ENCODE measurements at regions not wholly inside any gene's neighbourhood (a gene's known extent, or its start where the extent isn't known, plus 50 kb on each side); places are given as distances from the start of the nearest gene placed in this dataset.

DNA sequence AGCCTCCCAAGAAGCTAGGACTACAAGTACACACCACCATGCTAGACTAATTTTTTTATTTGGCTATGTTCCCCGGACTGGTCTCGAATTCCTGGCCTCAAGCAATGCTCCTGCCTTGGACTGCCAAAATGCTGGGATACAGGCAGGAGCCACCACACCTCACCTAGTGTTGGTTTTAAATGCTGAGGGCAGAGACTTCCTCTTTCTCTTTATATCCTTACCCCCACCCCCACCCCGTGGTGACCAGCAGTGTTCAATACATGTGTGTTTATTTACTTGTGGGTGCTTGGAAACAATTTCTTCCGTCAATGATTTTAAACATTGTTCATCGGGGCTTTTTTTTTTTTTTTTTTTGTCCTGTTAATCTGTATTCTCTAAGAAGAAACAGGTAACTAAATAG, 158.9 kb downstream of the ZBTB18 start:
- no peaks in the 10 kb centered on the region for H3K36me3 ChIP-seq
- no peaks in the 10 kb centered on the region for H3K27me3 ChIP-seq (ENCODE audit: low read depth)
- no peaks in the 10 kb centered on the region for H3K9me3 ChIP-seq
- no peak overlapping the region for H3K4me3 ChIP-seq
- DNase-seq = no peak
- no peak for ATAC-seq
- intact Hi-C loops (cut with DNase I) = no loop called here
- H3K27ac ChIP-seq = no peak overlapping the region
- TF ChIP-seq, protein P1, sequence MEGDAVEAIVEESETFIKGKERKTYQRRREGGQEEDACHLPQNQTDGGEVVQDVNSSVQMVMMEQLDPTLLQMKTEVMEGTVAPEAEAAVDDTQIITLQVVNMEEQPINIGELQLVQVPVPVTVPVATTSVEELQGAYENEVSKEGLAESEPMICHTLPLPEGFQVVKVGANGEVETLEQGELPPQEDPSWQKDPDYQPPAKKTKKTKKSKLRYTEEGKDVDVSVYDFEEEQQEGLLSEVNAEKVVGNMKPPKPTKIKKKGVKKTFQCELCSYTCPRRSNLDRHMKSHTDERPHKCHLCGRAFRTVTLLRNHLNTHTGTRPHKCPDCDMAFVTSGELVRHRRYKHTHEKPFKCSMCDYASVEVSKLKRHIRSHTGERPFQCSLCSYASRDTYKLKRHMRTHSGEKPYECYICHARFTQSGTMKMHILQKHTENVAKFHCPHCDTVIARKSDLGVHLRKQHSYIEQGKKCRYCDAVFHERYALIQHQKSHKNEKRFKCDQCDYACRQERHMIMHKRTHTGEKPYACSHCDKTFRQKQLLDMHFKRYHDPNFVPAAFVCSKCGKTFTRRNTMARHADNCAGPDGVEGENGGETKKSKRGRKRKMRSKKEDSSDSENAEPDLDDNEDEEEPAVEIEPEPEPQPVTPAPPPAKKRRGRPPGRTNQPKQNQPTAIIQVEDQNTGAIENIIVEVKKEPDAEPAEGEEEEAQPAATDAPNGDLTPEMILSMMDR (IDR thresholded peaks at IDR 0.05) = no peak
- H3K4me1 ChIP-seq = peaks cover 7% of the 10 kb centered on the region

DNA sequence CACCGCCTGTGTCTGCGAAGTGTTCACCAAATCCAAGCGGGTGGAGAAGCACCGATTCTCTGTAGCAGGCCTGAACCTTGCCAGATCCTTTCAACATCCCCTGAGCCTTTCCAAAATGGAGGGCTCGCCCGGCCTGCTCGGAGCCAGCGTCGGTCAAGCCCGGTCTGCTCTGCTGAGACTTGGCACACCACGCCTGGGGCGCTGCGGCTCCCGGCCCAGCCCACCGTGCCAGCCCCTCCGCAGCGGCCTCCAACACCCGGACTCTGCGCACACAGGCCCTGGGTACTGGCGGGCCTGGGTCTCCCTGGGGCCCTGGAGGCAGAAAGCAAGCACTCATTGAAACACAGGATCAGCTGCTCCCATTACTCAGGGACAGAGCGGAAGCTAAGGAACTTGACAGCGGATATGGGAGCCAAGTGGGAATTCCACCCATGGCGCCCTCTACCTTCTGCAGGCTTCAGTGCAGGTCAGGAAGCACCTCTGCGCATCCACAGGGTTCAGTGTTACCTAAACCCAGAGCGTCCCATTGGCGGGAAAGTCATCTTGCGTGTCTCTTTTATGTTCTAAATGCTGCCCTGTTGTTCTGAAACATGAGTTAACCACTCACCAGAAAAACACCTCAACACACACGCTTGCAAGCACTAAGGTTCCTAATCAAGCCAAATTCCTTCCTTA, 159.9 kb downstream of the ZBTB18 start:
- DNase-seq (no peak), ATAC-seq (peak; percentile 31 to 68)

DNA sequence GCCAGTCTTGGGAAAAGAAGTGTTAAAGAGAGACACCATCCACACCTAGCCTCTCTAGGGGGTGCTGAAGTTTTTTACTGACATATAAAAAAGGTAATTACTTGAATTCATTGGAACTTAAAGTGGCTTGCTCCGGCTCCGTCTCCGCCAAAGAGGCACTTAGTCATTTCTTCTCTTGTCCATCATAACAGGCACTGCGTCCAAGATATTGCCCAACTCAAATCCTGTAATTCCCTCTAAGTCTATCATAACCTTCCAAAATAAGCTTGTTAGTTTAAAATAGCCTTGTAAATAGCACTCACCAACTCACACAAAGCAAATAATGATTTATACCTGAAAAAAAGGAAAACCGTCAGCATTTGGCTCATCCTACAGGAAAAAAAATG, 160.5 kb downstream of the ZBTB18 start:
- Histone ChIP-seq H3K27ac (no peak overlapping the region), H3K4me3 (no peak overlapping the region), H3K27me3 (ENCODE audit: low read depth) (no peaks in the 10 kb centered on the region), H3K9me3 (no peaks in the 10 kb centered on the region), H3K36me3 (no peaks in the 10 kb centered on the region), H3K4me1 (peaks cover 7% of the 10 kb centered on the region)
- intact Hi-C loops (cut with DNase I) = no loop called here
- peak in 1 of 2 donors; percentile 76 for ATAC-seq
- DNase-seq = no peak
- TF ChIP-seq, protein P1 (IDR thresholded peaks at IDR 0.05) = no peak

More for the DNA sequence above, 159.9 kb downstream of the ZBTB18 start:
- Histone ChIP-seq H3K27ac (no peak overlapping the region), H3K4me3 (no peak overlapping the region), H3K36me3 (no peaks in the 10 kb centered on the region), H3K9me3 (no peaks in the 10 kb centered on the region), H3K4me1 (peaks cover 7% of the 10 kb centered on the region), H3K27me3 (ENCODE audit: low read depth) (no peaks in the 10 kb centered on the region)
- intact Hi-C loops (cut with DNase I) = no loop called here
- TF ChIP-seq, protein P1 (IDR thresholded peaks at IDR 0.05) = peak; percentile 37

DNA sequence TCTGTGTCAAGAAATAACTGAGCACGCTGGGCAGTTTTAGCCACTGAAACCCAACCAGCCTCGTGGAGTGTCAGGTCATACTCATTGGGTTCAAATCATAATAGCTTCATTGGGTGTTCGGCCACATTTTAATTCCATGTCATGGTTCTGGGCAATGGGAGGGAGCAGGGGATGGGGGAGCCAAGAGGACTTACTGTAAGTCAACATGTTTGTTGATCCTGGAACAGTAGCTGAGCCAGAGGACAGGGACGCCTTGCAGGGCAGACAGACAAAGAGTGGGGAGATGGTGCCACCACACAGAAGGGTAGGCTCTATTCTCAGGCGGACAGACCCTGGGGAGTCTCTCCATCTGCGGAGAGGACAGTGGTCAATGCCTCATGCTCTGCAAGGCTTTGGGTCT, 161.1 kb downstream of the ZBTB18 start:
- ATAC-seq (no peak), DNase-seq (no peak)
- peaks cover 7% of the 10 kb centered on the region for H3K4me1 ChIP-seq
- TF ChIP-seq, protein P1 (IDR thresholded peaks at IDR 0.05) = no peak
- H3K36me3 ChIP-seq = no peaks in the 10 kb centered on the region
- H3K4me3 ChIP-seq = no peak overlapping the region
- no peaks in the 10 kb centered on the region for H3K27me3 ChIP-seq (ENCODE audit: low read depth)
- intact Hi-C loops (cut with DNase I) = no loop called here
- H3K27ac ChIP-seq = no peak overlapping the region
- no peaks in the 10 kb centered on the region for H3K9me3 ChIP-seq

DNA sequence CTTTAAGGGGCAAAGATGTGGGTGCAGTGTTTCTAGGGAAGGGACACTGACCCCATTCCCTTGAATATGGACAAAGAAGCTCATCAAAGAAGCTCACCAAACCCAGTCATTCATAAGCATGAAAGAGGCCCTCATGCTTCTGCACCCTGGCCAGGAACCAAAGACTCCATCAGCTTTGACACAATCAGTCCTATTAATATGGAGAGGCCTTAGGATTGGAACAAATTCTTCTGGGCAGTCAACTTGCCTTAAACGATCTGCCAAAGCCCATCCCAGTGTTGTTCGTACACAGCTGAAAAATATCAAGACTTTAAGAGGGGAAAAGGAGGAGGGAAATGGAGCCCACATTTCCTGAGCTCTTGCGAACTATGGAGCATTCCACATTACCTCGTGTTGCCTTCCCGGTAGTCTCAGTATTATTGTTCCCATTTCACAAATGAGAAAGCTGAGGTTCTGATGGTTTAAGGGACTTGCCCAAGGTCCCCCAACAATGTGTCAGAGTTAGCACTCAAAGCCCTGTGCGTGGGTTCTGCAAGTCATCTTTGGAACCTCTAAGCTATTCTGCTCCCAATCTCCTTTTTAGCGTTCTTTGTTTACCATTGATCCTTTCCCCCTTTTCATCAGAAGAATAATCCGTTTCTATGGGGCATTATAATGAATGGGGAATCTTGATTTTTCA, 161.9 kb downstream of the ZBTB18 start:
- Histone ChIP-seq H3K4me3 (no peak overlapping the region), H3K4me1 (peaks cover 7% of the 10 kb centered on the region), H3K27ac (no peak overlapping the region), H3K27me3 (ENCODE audit: low read depth) (no peaks in the 10 kb centered on the region), H3K36me3 (no peaks in the 10 kb centered on the region), H3K9me3 (no peaks in the 10 kb centered on the region)
- intact Hi-C loops (cut with DNase I) = no loop called here
- TF ChIP-seq, protein P1 (IDR thresholded peaks at IDR 0.05) = no peak
- no peak for ATAC-seq
- no peak for DNase-seq

Data from lower lobe of right lung (tissue), 2 donors.